GM23338 (cell line): ENCODE measurements at regions not wholly inside any gene's neighbourhood (a gene's known extent, or its start where the extent isn't known, plus 50 kb on each side); places are given as distances from the start of the nearest gene placed in this dataset.

Experiments used
- ATAC-seq: fragments of 200-7000 bp; cut with Tn5 transposase; 3 replicates; pipeline ENCODE4 v1.9.1; 2020
- DNase-seq: peaks from one replicate; pipeline ENCODE4 v3.0.0-alpha.2; 2015; ENCODE audit warnings: low spot score
- H2AFZ ChIP-seq: fragments of 200-600 bp; sonication (generic); 2 replicates; pipeline ENCODE4 v1.8.0; 2016; ENCODE audit warnings: antibody characterized with exemption, mild to moderate bottlenecking, moderate library complexity
- H3F3A ChIP-seq: fragments of 200-600 bp; sonication (generic); replicated peaks from 2 replicates; pipeline ENCODE4 v1.8.0; 2017; ENCODE audit warnings: antibody characterized with exemption, mixed run types, low read depth
- H3K27ac ChIP-seq: fragments of 200-600 bp; sonication (generic); 2 replicates; pipeline ENCODE4 v1.6.1; 2016; ENCODE audit warnings: low read depth
- H3K27me3 ChIP-seq: fragments of 200-600 bp; sonication (generic); 2 replicates; pipeline ENCODE4 v1.8.0; 2016; ENCODE audit warnings: mild to moderate bottlenecking, mixed run types, moderate library complexity; ENCODE audit not compliant: insufficient read depth
- H3K36me3 ChIP-seq: fragments of 200-600 bp; sonication (generic); 2 replicates; pipeline ENCODE4 v1.8.0; 2016; ENCODE audit warnings: mild to moderate bottlenecking; ENCODE audit not compliant: insufficient read depth
- H3K4me1 ChIP-seq: fragments of 200-600 bp; sonication (generic); 2 replicates; pipeline ENCODE4 v1.8.0; 2016; ENCODE audit warnings: mild to moderate bottlenecking, moderate library complexity; ENCODE audit not compliant: insufficient read depth
- H3K4me2 ChIP-seq: fragments of 200-600 bp; sonication (generic); 2 replicates; pipeline ENCODE4 v1.7.1; 2017; ENCODE audit warnings: mixed run types
- H3K4me3 ChIP-seq: fragments of 200-600 bp; sonication (generic); 2 replicates; pipeline ENCODE4 v1.6.1; 2016; ENCODE audit warnings: mixed run types
- H3K79me2 ChIP-seq: fragments of 200-600 bp; sonication (generic); replicated peaks from 2 replicates; pipeline ENCODE4 v1.8.0; 2017; ENCODE audit warnings: mild to moderate bottlenecking; ENCODE audit not compliant: insufficient read depth
- H3K9me2 ChIP-seq: fragments of 200-600 bp; sonication (generic); 2 replicates; pipeline ENCODE4 v1.8.0; 2017; ENCODE audit not compliant: insufficient read depth
- H4K20me1 ChIP-seq: fragments of 200-600 bp; sonication (generic); replicated peaks from 2 replicates; pipeline ENCODE4 v1.8.0; 2017; ENCODE audit warnings: mild to moderate bottlenecking; ENCODE audit not compliant: insufficient read depth
- H3K27ac Mint-ChIP-seq: 2 replicates; pipeline ENCODE4 v1.8.0; 2020; ENCODE audit warnings: inconsistent platforms, mild to moderate bottlenecking, moderate library complexity, mixed read lengths
- H3K27me3 Mint-ChIP-seq: 3 replicates; pipeline ENCODE4 v1.8.0; 2022; ENCODE audit warnings: low read depth, mild to moderate bottlenecking, moderate library complexity, mixed read lengths, inconsistent platforms; ENCODE audit not compliant: insufficient read depth, poor library complexity
- H3K36me3 Mint-ChIP-seq: 3 replicates; pipeline ENCODE4 v1.8.0; 2021; ENCODE audit warnings: low read depth, mild to moderate bottlenecking, inconsistent platforms, moderate library complexity, mixed read lengths
- H3K4me1 Mint-ChIP-seq: 3 replicates; pipeline ENCODE4 v1.8.0; 2020; ENCODE audit warnings: mild to moderate bottlenecking, inconsistent platforms, mixed read lengths
- H3K4me3 Mint-ChIP-seq: 3 replicates; pipeline ENCODE4 v1.8.0; 2021; ENCODE audit warnings: moderate library complexity, mild to moderate bottlenecking, inconsistent platforms, mixed read lengths
- H3K9me3 Mint-ChIP-seq: 3 replicates; pipeline ENCODE4 v1.8.0; 2020; ENCODE audit warnings: moderate library complexity, mild to moderate bottlenecking, inconsistent platforms, mixed read lengths
- CREB1 ChIP-seq: fragments of 250-450 bp; sonication (Bioruptor Pico); IDR thresholded peaks from 2 replicates; pipeline ENCODE4 v1.5.0; 2020; ENCODE audit warnings: low read depth, mild to moderate bottlenecking, moderate library complexity
- EZH2phosphoT487 ChIP-seq: fragments of 200-600 bp; sonication (generic); IDR thresholded peaks from one replicate; pipeline ENCODE4 v1.8.1; 2018; ENCODE audit warnings: antibody characterized with exemption; ENCODE audit not compliant: unreplicated experiment
- JUNB ChIP-seq: IDR thresholded peaks from one replicate; pipeline ENCODE4 v1.6.1; 2016; ENCODE audit warnings: antibody characterized with exemption; ENCODE audit not compliant: unreplicated experiment
- NANOG ChIP-seq: IDR thresholded peaks from 2 replicates; pipeline ENCODE4 v1.6.1; 2016; ENCODE audit warnings: antibody characterized with exemption, borderline replicate concordance
- POLR2AphosphoS5 ChIP-seq: IDR thresholded peaks from 2 replicates; pipeline ENCODE4 v1.6.1; 2016; ENCODE audit warnings: antibody characterized with exemption, low read depth
- ZNF114 ChIP-seq: fragments of 250-450 bp; sonication (Bioruptor Pico); IDR thresholded peaks from 2 replicates; pipeline ENCODE4 v1.5.0; 2020; ENCODE audit warnings: mild to moderate bottlenecking, moderate library complexity
- ZNF331 ChIP-seq: fragments of 250-450 bp; sonication (Bioruptor Pico); IDR thresholded peaks from 2 replicates; pipeline ENCODE4 v1.5.0; 2020; ENCODE audit warnings: low read depth, mild to moderate bottlenecking, moderate library complexity
- TF ChIP-seq, protein P1 (sequence below): fragments of 250-450 bp; sonication (Bioruptor Pico); IDR thresholded peaks from 2 replicates; pipeline ENCODE4 v1.5.0; 2020; ENCODE audit warnings: mild to moderate bottlenecking, moderate library complexity
- TF ChIP-seq, protein P2 (sequence below), 2 experiments: fragments of 200-600 bp in 1 of 2; sonication (generic) in 1 of 2; conservative IDR thresholded peaks; 2 replicates each; pipeline versions ENCODE4 v1.5.1 to v1.6.1; 2016 to 2017; ENCODE audit warnings: antibody characterized with exemption in 2 of 2, low read depth in 2 of 2, mild to moderate bottlenecking in 2 of 2, moderate library complexity in 1 of 2

DNA sequence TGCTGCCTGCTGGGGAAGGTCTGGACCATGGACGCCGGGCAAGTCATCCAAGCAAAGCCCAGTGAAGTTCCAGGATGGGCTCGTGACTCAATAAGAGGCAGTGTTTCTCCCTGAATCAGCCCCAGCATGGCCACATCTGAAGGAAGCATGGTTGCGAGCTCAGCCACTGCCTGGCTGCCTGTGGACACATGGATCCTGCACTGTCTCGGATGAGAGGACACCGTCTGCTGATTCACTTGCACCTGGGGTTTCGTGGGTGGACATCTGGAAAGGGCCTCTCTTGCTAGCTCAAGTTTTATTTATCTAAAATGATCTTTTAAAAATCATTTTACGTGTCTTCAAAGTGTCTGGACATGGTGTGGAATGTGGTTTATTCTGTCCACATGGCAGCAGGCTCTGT is 224.8 kb upstream of the FN1 start (continued):
- TF ChIP-seq, protein P1, sequence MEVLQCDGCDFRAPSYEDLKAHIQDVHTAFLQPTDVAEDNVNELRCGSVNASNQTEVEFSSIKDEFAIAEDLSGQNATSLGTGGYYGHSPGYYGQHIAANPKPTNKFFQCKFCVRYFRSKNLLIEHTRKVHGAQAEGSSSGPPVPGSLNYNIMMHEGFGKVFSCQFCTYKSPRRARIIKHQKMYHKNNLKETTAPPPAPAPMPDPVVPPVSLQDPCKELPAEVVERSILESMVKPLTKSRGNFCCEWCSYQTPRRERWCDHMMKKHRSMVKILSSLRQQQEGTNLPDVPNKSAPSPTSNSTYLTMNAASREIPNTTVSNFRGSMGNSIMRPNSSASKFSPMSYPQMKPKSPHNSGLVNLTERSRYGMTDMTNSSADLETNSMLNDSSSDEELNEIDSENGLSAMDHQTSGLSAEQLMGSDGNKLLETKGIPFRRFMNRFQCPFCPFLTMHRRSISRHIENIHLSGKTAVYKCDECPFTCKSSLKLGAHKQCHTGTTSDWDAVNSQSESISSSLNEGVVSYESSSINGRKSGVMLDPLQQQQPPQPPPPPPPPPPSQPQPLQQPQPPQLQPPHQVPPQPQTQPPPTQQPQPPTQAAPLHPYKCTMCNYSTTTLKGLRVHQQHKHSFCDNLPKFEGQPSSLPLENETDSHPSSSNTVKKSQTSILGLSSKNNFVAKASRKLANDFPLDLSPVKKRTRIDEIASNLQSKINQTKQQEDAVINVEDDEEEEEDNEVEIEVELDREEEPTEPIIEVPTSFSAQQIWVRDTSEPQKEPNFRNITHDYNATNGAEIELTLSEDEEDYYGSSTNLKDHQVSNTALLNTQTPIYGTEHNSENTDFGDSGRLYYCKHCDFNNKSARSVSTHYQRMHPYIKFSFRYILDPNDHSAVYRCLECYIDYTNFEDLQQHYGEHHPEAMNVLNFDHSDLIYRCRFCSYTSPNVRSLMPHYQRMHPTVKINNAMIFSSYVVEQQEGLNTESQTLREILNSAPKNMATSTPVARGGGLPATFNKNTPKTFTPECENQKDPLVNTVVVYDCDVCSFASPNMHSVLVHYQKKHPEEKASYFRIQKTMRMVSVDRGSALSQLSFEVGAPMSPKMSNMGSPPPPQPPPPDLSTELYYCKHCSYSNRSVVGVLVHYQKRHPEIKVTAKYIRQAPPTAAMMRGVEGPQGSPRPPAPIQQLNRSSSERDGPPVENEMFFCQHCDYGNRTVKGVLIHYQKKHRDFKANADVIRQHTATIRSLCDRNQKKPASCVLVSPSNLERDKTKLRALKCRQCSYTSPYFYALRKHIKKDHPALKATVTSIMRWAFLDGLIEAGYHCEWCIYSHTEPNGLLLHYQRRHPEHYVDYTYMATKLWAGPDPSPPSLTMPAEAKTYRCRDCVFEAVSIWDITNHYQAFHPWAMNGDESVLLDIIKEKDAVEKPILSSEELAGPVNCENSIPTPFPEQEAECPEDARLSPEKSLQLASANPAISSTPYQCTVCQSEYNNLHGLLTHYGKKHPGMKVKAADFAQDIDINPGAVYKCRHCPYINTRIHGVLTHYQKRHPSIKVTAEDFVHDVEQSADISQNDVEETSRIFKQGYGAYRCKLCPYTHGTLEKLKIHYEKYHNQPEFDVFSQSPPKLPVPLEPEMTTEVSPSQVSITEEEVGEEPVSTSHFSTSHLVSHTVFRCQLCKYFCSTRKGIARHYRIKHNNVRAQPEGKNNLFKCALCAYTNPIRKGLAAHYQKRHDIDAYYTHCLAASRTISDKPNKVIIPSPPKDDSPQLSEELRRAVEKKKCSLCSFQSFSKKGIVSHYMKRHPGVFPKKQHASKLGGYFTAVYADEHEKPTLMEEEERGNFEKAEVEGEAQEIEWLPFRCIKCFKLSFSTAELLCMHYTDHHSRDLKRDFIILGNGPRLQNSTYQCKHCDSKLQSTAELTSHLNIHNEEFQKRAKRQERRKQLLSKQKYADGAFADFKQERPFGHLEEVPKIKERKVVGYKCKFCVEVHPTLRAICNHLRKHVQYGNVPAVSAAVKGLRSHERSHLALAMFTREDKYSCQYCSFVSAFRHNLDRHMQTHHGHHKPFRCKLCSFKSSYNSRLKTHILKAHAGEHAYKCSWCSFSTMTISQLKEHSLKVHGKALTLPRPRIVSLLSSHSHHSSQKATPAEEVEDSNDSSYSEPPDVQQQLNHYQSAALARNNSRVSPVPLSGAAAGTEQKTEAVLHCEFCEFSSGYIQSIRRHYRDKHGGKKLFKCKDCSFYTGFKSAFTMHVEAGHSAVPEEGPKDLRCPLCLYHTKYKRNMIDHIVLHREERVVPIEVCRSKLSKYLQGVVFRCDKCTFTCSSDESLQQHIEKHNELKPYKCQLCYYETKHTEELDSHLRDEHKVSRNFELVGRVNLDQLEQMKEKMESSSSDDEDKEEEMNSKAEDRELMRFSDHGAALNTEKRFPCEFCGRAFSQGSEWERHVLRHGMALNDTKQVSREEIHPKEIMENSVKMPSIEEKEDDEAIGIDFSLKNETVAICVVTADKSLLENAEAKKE (CRISPR knock-in tag) = no peak
- TF ChIP-seq ZNF331 (CRISPR knock-in tag) (no peak), POLR2AphosphoS5 (no peak), NANOG (no peak)

DNA sequence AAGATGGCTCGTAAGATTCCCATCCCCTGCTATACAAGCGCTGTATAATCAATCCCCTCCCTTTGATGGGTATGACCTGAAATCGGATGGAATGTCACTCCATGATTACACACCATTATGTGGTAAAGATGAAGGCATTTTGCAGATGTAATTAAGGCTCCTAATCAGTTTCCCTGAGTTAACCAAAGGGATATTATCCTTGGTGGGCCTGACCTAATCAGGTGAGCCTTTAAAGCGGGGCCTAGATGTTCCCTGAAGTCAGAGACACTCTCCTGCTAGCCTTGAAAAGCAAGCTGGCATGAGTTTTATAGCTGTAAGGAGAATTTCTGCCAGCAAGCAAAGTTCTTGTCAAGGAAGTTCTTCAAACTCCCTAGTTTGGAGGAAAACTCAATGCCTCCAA is 223.8 kb upstream of the FN1 start:
- Histone ChIP-seq H3F3A (no peaks in the 10 kb centered on the region), H3K79me2 (no peaks in the 10 kb centered on the region), H4K20me1 (no peaks in the 10 kb centered on the region), H3K4me3 (no peak overlapping the region), H3K27me3 (no peaks in the 10 kb centered on the region), H3K4me1 (no peaks in the 10 kb centered on the region; the same call in 1 of the 2 replicates), H2AFZ (no peak overlapping the region), H3K36me3 (no peaks in the 10 kb centered on the region), H3K9me2 (no peaks in the 10 kb centered on the region), H3K27ac (no peak overlapping the region), H3K4me2 (no peak overlapping the region)
- Mint-ChIP-seq H3K4me1 (no peaks in the 10 kb centered on the region), H3K27me3 (no peaks in the 10 kb centered on the region), H3K4me3 (no peak overlapping the region), H3K27ac (no peak overlapping the region), H3K36me3 (no peaks in the 10 kb centered on the region), H3K9me3 (no peaks in the 10 kb centered on the region)
- DNase-seq (no peak), ATAC-seq (no peak)
- TF ChIP-seq EZH2phosphoT487 (no peak), ZNF331 (CRISPR knock-in tag) (no peak), ZNF114 (no peak), CREB1 (CRISPR knock-in tag) (no peak), JUNB (no peak), POLR2AphosphoS5 (no peak)
- TF ChIP-seq, protein P2, sequence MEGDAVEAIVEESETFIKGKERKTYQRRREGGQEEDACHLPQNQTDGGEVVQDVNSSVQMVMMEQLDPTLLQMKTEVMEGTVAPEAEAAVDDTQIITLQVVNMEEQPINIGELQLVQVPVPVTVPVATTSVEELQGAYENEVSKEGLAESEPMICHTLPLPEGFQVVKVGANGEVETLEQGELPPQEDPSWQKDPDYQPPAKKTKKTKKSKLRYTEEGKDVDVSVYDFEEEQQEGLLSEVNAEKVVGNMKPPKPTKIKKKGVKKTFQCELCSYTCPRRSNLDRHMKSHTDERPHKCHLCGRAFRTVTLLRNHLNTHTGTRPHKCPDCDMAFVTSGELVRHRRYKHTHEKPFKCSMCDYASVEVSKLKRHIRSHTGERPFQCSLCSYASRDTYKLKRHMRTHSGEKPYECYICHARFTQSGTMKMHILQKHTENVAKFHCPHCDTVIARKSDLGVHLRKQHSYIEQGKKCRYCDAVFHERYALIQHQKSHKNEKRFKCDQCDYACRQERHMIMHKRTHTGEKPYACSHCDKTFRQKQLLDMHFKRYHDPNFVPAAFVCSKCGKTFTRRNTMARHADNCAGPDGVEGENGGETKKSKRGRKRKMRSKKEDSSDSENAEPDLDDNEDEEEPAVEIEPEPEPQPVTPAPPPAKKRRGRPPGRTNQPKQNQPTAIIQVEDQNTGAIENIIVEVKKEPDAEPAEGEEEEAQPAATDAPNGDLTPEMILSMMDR (conservative IDR thresholded peaks at IDR 0.05; ENCODE audit: low read depth in 2 of 2) = no peak
- TF ChIP-seq, protein P1 (CRISPR knock-in tag) = no peak
